Stomach (tissue), 8 donors: ENCODE measurements at regions not wholly inside any gene's neighbourhood (a gene's known extent, or its start where the extent isn't known, plus 50 kb on each side); places are given as distances from the start of the nearest gene placed in this dataset.
A peak's percentile ranks its signal among the peaks of the same experiment; 100 is the strongest.

Experiments
- DNase-seq, 2 donors: peaks; one replicate each; pipeline versions ENCODE4 v3.0.0 to v3.0.0-alpha.2; 2013 to 2019
- H3K27ac ChIP-seq, 5 donors: fragments of 200-600 bp in 4 of 5; sonication (generic) in 4 of 5; one replicate each; pipeline ENCODE4 v1.5.1; 2013 to 2019; ENCODE audit warnings: mild to moderate bottlenecking in 1 of 5, moderate library complexity in 1 of 5
- H3K27me3 ChIP-seq, 3 donors: fragments of 200-600 bp; sonication (generic); one replicate each; pipeline ENCODE4 v1.5.1; 2017 to 2019; ENCODE audit warnings: mixed run types in 1 of 3
- H3K36me3 ChIP-seq, 4 donors: fragments of 200-600 bp; sonication (generic); 1 replicate in 3 of 4; 2 replicates in 1 of 4; pipeline ENCODE4 v1.5.1; 2016 to 2019
- H3K4me1 ChIP-seq, 4 donors: fragments of 200-600 bp; sonication (generic); one replicate each; pipeline ENCODE4 v1.5.1; 2016 to 2019
- H3K4me3 ChIP-seq, 4 donors: fragments of 200-600 bp; sonication (generic) in 3 of 4; one replicate each; pipeline ENCODE4 v1.5.1; 2016 to 2019; ENCODE audit warnings: mild to moderate bottlenecking in 1 of 4
- H3K9me3 ChIP-seq, 4 donors: fragments of 200-600 bp; sonication (generic); one replicate each; pipeline ENCODE4 v1.5.1; 2016 to 2019
- CTCF ChIP-seq, 7 experiments: fragments of 450-650 bp in 4 of 7; fragments of 200-600 bp in 3 of 7; sonication (generic) in 3 of 7; IDR thresholded peaks; one replicate each; pipeline ENCODE4 v1.5.1; 2016 to 2019; ENCODE audit warnings: antibody characterized with exemption in 7 of 7, control low read depth in 2 of 7, mild to moderate bottlenecking in 1 of 7
- EP300 ChIP-seq: sonication (generic); formaldehyde crosslinking; IDR thresholded peaks from one replicate; pipeline ENCODE4 v1.6.1; 2017; ENCODE audit warnings: antibody characterized with exemption
- POLR2A ChIP-seq, 4 donors: fragments of 450-650 bp; IDR thresholded peaks; one replicate each; pipeline ENCODE4 v1.6.1; 2016; ENCODE audit warnings: antibody characterized with exemption in 4 of 4, control low read depth in 2 of 4, mild to moderate bottlenecking in 1 of 4, moderate library complexity in 1 of 4
- POLR2AphosphoS5 ChIP-seq, 3 donors: sonication (generic); formaldehyde crosslinking; IDR thresholded peaks; one replicate each; pipeline ENCODE4 v1.6.1; 2016; ENCODE audit warnings: antibody characterized with exemption in 3 of 3
- WGBS, 5 donors: extraction: QIAGEN DNeasy Blood & Tissue Kit in 3 of 5; methylation state at CpG; one replicate each; pipeline versions ENCODE4 v1.1.5 to v1.1.7; 2013 to 2018; 5-methylcytosine and 5-hydroxymethylcytosine counted together
- intact Hi-C: fragments of 100-400 bp; cut with DNase I; formaldehyde crosslinking; loops from one replicate; pipeline ENCODE4 v1.15.1; 2023; ENCODE audit warnings: low total_unique reads
- donor health status: healthy with polysubstance abuse.
- donor health status: Bipolar disorder and iron deficiency.
- donor health status: healthy.

GRCh38 chr12:25866586-25867378, 91.7 kb upstream of the RASSF8 start:
- Histone ChIP-seq H3K27me3 (no peaks in the 10 kb centered on the region), H3K27ac (no peak overlapping the region), H3K9me3 (peaks cover 0 to 8% (median 0%) of the 10 kb centered on the region in 4 donors), H3K4me1 (no peaks in the 10 kb centered on the region), H3K36me3 (no peaks in the 10 kb centered on the region), H3K4me3 (no peak overlapping the region)
- 56 to 77% (median 68%) methylated on average over 6 of the region's 6 CpGs for WGBS, 5 donors
- TF ChIP-seq CTCF (IDR thresholded peaks at IDR 0.05), result no peak
- no peak for TF ChIP-seq EP300
- no peak for TF ChIP-seq POLR2AphosphoS5 (IDR thresholded peaks at IDR 0.05)
- TF ChIP-seq POLR2A (IDR thresholded peaks at IDR 0.05), result no peak
- intact Hi-C loops, result no loop called here
- peak in 1 of 2 donors; percentile 13 for DNase-seq

GRCh38 chr12:25868193-25868592, 90.3 kb upstream of the RASSF8 start:
- no peak for DNase-seq

GRCh38 chr12:25872137-25872536, 86.3 kb upstream of the RASSF8 start:
- H3K36me3 ChIP-seq, result no peaks in the 10 kb centered on the region
- no peaks in the 10 kb centered on the region for H3K4me1 ChIP-seq
- H3K27ac ChIP-seq, result no peak overlapping the region
- no peak for DNase-seq
- TF ChIP-seq EP300 (no peak), POLR2AphosphoS5 (IDR thresholded peaks at IDR 0.05) (no peak), CTCF (IDR thresholded peaks at IDR 0.05) (no peak), POLR2A (IDR thresholded peaks at IDR 0.05) (no peak)
- H3K9me3 ChIP-seq, result peaks cover 0 to 8% (median 0%) of the 10 kb centered on the region in 4 donors
- no peak overlapping the region for H3K4me3 ChIP-seq
- intact Hi-C loops, result no loop called here
- no peaks in the 10 kb centered on the region for H3K27me3 ChIP-seq

More at GRCh38 chr12:25868193-25868592, 90.3 kb upstream of the RASSF8 start:
- intact Hi-C loops, result no loop called here
- TF ChIP-seq POLR2AphosphoS5 (IDR thresholded peaks at IDR 0.05), result no peak
- no peak for TF ChIP-seq EP300
- TF ChIP-seq CTCF (IDR thresholded peaks at IDR 0.05), result no peak
- no peak for TF ChIP-seq POLR2A (IDR thresholded peaks at IDR 0.05)
- Histone ChIP-seq H3K36me3 (no peaks in the 10 kb centered on the region), H3K4me3 (no peak overlapping the region), H3K9me3 (peaks cover 0 to 8% (median 0%) of the 10 kb centered on the region in 4 donors), H3K4me1 (no peaks in the 10 kb centered on the region), H3K27ac (no peak overlapping the region), H3K27me3 (no peaks in the 10 kb centered on the region)

GRCh38 chr12:25875661-25876060, 82.8 kb upstream of the RASSF8 start:
- Histone ChIP-seq H3K4me3 (no peak overlapping the region), H3K36me3 (no peaks in the 10 kb centered on the region), H3K4me1 (no peaks in the 10 kb centered on the region), H3K27me3 (no peaks in the 10 kb centered on the region), H3K27ac (no peak overlapping the region), H3K9me3 (no peaks in the 10 kb centered on the region)
- TF ChIP-seq POLR2AphosphoS5 (IDR thresholded peaks at IDR 0.05), result no peak
- no peak for TF ChIP-seq CTCF (IDR thresholded peaks at IDR 0.05)
- TF ChIP-seq POLR2A (IDR thresholded peaks at IDR 0.05), result no peak
- WGBS, 5 donors, result 31 to 47% (median 31%) methylated on average over 1 of the region's 1 CpG
- intact Hi-C loops, result no loop called here
- no peak for DNase-seq
